ENCODE measurements at regions not wholly inside any gene's neighbourhood (a gene's known extent, or its start where the extent isn't known, plus 50 kb on each side); places are given as distances from the start of the nearest gene placed in this dataset.

DNA sequence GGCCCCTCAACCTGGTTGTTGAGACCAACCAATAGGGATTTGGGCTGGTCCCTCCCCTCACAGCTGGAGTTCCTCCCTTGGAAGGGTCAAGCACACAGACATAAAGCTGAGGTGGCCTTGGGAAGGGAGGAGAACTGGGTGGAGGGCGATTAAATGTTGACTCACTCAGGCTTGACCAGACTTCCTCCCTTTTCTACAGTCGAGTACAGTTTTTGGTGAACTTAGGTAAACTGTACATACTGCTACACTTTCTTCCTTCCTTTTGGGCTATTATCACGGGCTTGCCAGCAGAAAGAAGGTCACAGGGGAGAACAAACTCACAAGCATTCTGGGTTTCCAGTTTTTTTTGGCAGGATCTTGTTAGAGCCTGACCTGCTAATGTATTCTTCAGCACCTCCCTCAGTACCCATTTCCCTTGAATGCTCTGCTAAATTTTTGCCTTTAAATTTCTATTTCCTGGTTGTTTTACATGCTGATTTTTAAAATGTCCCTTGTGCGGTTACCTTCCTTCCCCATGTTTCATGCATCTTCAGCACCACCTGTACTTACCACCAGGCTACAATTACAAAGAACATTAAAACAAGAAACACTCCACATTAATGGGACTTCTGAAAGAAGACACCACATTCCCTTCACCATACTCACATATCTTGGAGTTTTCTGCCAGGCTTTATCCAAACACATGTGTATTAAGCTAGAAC is 135.2 kb upstream of the RASGEF1B start:
- H3K27ac ChIP-seq (ENCODE audit: low read length in 2 of 2) = peak overlapping the region; percentile 73 to 89

More for the DNA sequence above, 135.2 kb upstream of the RASGEF1B start:
- CTCF ChIA-PET = interaction anchor here (0.7 to 1.4 kb wide), 7 partner anchors 15 to 141 kb away, joined by 3 to 6 read pairs (median 3); partner anchors contain the start of gene RASGEF1B
- Histone ChIP-seq H3K4me3 (ENCODE audit: control extremely low read depth in 1 of 5, extremely low read depth in 1 of 5, insufficient read depth in 1 of 5, low read depth in 2 of 5, low read length in 4 of 5) (peak overlapping the region in 4 of 5 experiments; percentile 21 to 40 (median 34)), H3K9me3 (ENCODE audit: control extremely low read depth in 1 of 3, control insufficient read depth in 2 of 3, insufficient read depth in 1 of 3, low read length in 2 of 3) (peaks cover 0 to 1% (median 0%) of the 10 kb centered on the region in 3 donors), H4K20me1 (ENCODE audit: control insufficient read depth, insufficient read depth, low read length, poor library complexity, severe bottlenecking) (no peaks in the 10 kb centered on the region), H3K4me1 (ENCODE audit: control insufficient read depth in 2 of 2, insufficient read depth in 2 of 2, low read length in 2 of 2) (peaks cover 61 to 67% of the 10 kb centered on the region in 2 donors), H3K27me3 (replicated peaks in 1 of 4; ENCODE audit: control extremely low read depth in 1 of 4, control insufficient read depth in 3 of 4, insufficient read depth in 4 of 4, low read length in 3 of 4) (no peaks in the 10 kb centered on the region), H3K9ac (ENCODE audit: low read length) (peak overlapping the region; percentile 46), H3K4me2 (replicated peaks; ENCODE audit: low read depth, low read length, poor library complexity, severe bottlenecking) (peak overlapping the region; percentile 64), H3K79me2 (ENCODE audit: control insufficient read depth, insufficient read depth, low read length) (no peaks in the 10 kb centered on the region), H2AFZ (ENCODE audit: insufficient read depth, low read depth, low read length, poor library complexity, severe bottlenecking) (peak overlapping the region; percentile 55), H3K36me3 (replicated peaks in 1 of 2; ENCODE audit: control extremely low read depth in 1 of 2, control insufficient read depth in 1 of 2, extremely low read depth in 1 of 2, insufficient read depth in 2 of 2, low read length in 1 of 2) (no peaks in the 10 kb centered on the region)
- DNase-seq (peak; percentile 79), ATAC-seq (ENCODE audit: low read depth) (peak; percentile 51)
- Mint-ChIP-seq H3K27me3 (no peaks in the 10 kb centered on the region), H3K4me3 (peak overlapping the region; percentile 69), H3K9me3 (ENCODE audit: insufficient read depth) (no peaks in the 10 kb centered on the region), H3K4me1 (peaks cover 58% of the 10 kb centered on the region), H3K27ac (peak overlapping the region; percentile 84)
- WGBS (ENCODE audit: insufficient coverage) = 0% methylated on average over 2 of the region's 4 CpGs
- POLR2A ChIA-PET = interaction anchor here (0.6 kb wide), 1 partner anchor 28 kb away, joined by 3 read pairs; no protein-coding TSS in a partner anchor
- intact Hi-C loops (cut with micrococcal nuclease) = loop anchor here (1.0 to 5.0 kb wide), 5 partner anchors 45 to 235 kb away; no protein-coding TSS in a partner anchor
- TF ChIP-seq, protein P1, sequence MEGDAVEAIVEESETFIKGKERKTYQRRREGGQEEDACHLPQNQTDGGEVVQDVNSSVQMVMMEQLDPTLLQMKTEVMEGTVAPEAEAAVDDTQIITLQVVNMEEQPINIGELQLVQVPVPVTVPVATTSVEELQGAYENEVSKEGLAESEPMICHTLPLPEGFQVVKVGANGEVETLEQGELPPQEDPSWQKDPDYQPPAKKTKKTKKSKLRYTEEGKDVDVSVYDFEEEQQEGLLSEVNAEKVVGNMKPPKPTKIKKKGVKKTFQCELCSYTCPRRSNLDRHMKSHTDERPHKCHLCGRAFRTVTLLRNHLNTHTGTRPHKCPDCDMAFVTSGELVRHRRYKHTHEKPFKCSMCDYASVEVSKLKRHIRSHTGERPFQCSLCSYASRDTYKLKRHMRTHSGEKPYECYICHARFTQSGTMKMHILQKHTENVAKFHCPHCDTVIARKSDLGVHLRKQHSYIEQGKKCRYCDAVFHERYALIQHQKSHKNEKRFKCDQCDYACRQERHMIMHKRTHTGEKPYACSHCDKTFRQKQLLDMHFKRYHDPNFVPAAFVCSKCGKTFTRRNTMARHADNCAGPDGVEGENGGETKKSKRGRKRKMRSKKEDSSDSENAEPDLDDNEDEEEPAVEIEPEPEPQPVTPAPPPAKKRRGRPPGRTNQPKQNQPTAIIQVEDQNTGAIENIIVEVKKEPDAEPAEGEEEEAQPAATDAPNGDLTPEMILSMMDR (IDR thresholded peaks at IDR 0.05) = peak; percentile 47
- no peak for TF ChIP-seq EZH2 (IDR thresholded peaks at IDR 0.05; ENCODE audit: borderline replicate concordance, insufficient read depth, low read depth, low read length, poor library complexity, severe bottlenecking)
